Neural progenitor cell (in vitro differentiated cells): ENCODE measurements at regions not wholly inside any gene's neighbourhood (a gene's known extent, or its start where the extent isn't known, plus 50 kb on each side); places are given as distances from the start of the nearest gene placed in this dataset.

ENCODE experiments used
- EZH2phosphoT487 ChIP-seq: fragments of 200-600 bp; sonication (generic); IDR thresholded peaks from 2 replicates; pipeline ENCODE4 v1.6.1; 2017; ENCODE audit warnings: antibody characterized with exemption
- TF ChIP-seq, protein P1 (sequence below): fragments of 200-600 bp; sonication (generic); IDR thresholded peaks from 2 replicates; pipeline ENCODE4 v1.5.1; 2017; ENCODE audit warnings: antibody characterized with exemption, mild to moderate bottlenecking

DNA sequence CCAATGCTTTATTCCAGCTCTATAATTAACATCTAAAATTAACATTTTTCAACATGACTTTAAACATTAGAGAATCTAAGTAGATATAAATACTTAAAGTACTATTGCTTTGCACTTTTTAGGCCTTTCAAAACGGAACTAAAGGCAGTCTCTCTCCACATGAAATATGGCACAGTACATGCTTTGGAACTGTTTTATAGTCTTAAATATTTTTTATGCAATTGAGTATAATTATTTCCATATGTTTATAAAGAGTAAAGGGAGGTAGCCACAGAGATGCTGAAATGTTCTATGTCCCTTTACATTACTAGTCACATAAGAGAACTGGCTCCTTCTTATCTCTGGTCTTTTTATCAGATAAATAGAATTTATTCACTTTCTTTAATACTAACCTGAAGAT, 674.0 kb downstream of the PLCL1 start:
- TF ChIP-seq, protein P1, sequence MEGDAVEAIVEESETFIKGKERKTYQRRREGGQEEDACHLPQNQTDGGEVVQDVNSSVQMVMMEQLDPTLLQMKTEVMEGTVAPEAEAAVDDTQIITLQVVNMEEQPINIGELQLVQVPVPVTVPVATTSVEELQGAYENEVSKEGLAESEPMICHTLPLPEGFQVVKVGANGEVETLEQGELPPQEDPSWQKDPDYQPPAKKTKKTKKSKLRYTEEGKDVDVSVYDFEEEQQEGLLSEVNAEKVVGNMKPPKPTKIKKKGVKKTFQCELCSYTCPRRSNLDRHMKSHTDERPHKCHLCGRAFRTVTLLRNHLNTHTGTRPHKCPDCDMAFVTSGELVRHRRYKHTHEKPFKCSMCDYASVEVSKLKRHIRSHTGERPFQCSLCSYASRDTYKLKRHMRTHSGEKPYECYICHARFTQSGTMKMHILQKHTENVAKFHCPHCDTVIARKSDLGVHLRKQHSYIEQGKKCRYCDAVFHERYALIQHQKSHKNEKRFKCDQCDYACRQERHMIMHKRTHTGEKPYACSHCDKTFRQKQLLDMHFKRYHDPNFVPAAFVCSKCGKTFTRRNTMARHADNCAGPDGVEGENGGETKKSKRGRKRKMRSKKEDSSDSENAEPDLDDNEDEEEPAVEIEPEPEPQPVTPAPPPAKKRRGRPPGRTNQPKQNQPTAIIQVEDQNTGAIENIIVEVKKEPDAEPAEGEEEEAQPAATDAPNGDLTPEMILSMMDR = no peak
- TF ChIP-seq EZH2phosphoT487 = no peak
